Inflammatory macrophage (primary cell): ENCODE measurements at regions not wholly inside any gene's neighbourhood (a gene's known extent, or its start where the extent isn't known, plus 50 kb on each side); places are given as distances from the start of the nearest gene placed in this dataset.
"Not testable (repeated sequence)": the region's sequence is repeated elsewhere in the genome, so short reads cannot be mapped to it uniquely, and the experiment has no call there.

Experiments
- DNase-seq, 2 donors: peaks; one replicate each; pipeline ENCODE4 v3.0.0-alpha.2; 2020 to 2022

GRCh38 chr19:34871911-34872310 is 54.8 kb upstream of the ZNF30 start:
- not testable (repeated sequence) for DNase-seq

GRCh38 chr19:34867631-34868030 is 59.1 kb upstream of the ZNF30 start:
- no peak for DNase-seq

GRCh38 chr19:34865225-34865624 is 61.5 kb upstream of the ZNF30 start:
- not testable (repeated sequence) for DNase-seq

- not testable (repeated sequence) for DNase-seq
Measured at GRCh38 chr19:34859823-34860736, 66.6 kb upstream of the ZNF30 start.

- DNase-seq, result not testable (repeated sequence)
Measured at GRCh38 chr19:34859325-34859724, 67.4 kb upstream of the ZNF30 start.

- DNase-seq, result no peak
Measured at GRCh38 chr19:34856052-34856451, 70.7 kb upstream of the ZNF30 start.

- DNase-seq, result no peak
Measured at GRCh38 chr19:34853369-34853768, 73.3 kb upstream of the ZNF30 start.

- no peak for DNase-seq
Measured at GRCh38 chr19:34852669-34853068, 74.0 kb upstream of the ZNF30 start.

- no peak for DNase-seq
Measured at GRCh38 chr19:34851277-34851804, 75.4 kb upstream of the ZNF30 start.

GRCh38 chr19:34847393-34847792 is 74.4 kb upstream of the ZNF599 start:
- peak in 1 of 2 donors; percentile 3 for DNase-seq

GRCh38 chr19:34844277-34844676 is 71.3 kb upstream of the ZNF599 start:
- no peak for DNase-seq

- no peak for DNase-seq
Measured at GRCh38 chr19:34841780-34842179, 68.8 kb upstream of the ZNF599 start.

GRCh38 chr19:34838753-34839431 is 65.9 kb upstream of the ZNF599 start:
- no peak for DNase-seq

GRCh38 chr19:34838248-34838647 is 65.2 kb upstream of the ZNF599 start:
- DNase-seq, result no peak

GRCh38 chr19:34837262-34837661 is 64.2 kb upstream of the ZNF599 start:
- DNase-seq, result no peak

GRCh38 chr19:34835631-34836351 is 62.8 kb upstream of the ZNF599 start:
- no peak for DNase-seq

- no peak for DNase-seq
Measured at GRCh38 chr19:34834472-34835061, 61.6 kb upstream of the ZNF599 start.

- DNase-seq, result no peak
Measured at GRCh38 chr19:34832581-34833112, 59.6 kb upstream of the ZNF599 start.

- DNase-seq, result no peak
Measured at GRCh38 chr19:34831714-34832113, 58.7 kb upstream of the ZNF599 start.

- no peak for DNase-seq
Measured at GRCh38 chr19:34828156-34828555, 55.1 kb upstream of the ZNF599 start.

GRCh38 chr19:34825212-34825611 is 52.2 kb upstream of the ZNF599 start:
- DNase-seq, result no peak

- no peak for DNase-seq
Measured at GRCh38 chr19:34824686-34825085, 51.7 kb upstream of the ZNF599 start.
